Naive thymus-derived CD8-positive, alpha-beta T cell (primary cell): ENCODE measurements at regions not wholly inside any gene's neighbourhood (a gene's known extent, or its start where the extent isn't known, plus 50 kb on each side); places are given as distances from the start of the nearest gene placed in this dataset.
"Not testable (repeated sequence)": the region's sequence is repeated elsewhere in the genome, so short reads cannot be mapped to it uniquely, and the experiment has no call there.

Experiments used
- ATAC-seq, 2 donors: fragments of 150-1000 bp; cut with Tn5 transposase in 1 of 2; sonication (Bioruptor Pico), chemical (Tn5 transposase) in 1 of 2; 1 replicate in 1 of 2; 2 replicates in 1 of 2; pipeline ENCODE4 v1.10.0; 2021; ENCODE audit warnings: mild to moderate bottlenecking in 2 of 2, moderate library complexity in 2 of 2
- POLR2A ChIA-PET: fragments of 350-600 bp; sonication (Branson Sonifier 250); formaldehyde crosslinking; loops from one replicate; lab custom pipeline; 2021; ENCODE audit warnings: antibody characterized with exemption; lab: Charles Lee
- DNase-seq, 10 donors: peaks; one replicate each; pipeline versions ENCODE4 v3.0.0 to v3.0.0-alpha.2; 2020 to 2022
- H3K27ac Mint-ChIP-seq, 10 donors: one replicate each; pipeline ENCODE4 v1.8.0; 2020 to 2022; ENCODE audit warnings: mild to moderate bottlenecking in 10 of 10, mixed read lengths in 10 of 10, moderate library complexity in 4 of 10, inconsistent platforms in 1 of 10
- H3K27me3 Mint-ChIP-seq, 5 donors: one replicate each; pipeline ENCODE4 v1.8.0; 2021 to 2022; ENCODE audit warnings: mixed read lengths in 5 of 5
- H3K36me3 Mint-ChIP-seq, 3 donors: one replicate each; pipeline ENCODE4 v1.8.0; 2020 to 2022; ENCODE audit warnings: mixed read lengths in 3 of 3, mild to moderate bottlenecking in 2 of 3, inconsistent platforms in 1 of 3
- H3K4me1 Mint-ChIP-seq, 4 donors: one replicate each; pipeline ENCODE4 v1.8.0; 2021 to 2022; ENCODE audit warnings: mixed read lengths in 4 of 4
- H3K4me3 Mint-ChIP-seq, 10 donors: one replicate each; pipeline ENCODE4 v1.8.0; 2020 to 2022; ENCODE audit warnings: mild to moderate bottlenecking in 10 of 10, mixed read lengths in 10 of 10, moderate library complexity in 6 of 10, inconsistent platforms in 1 of 10
- H3K9me3 Mint-ChIP-seq, 9 donors: one replicate each; pipeline ENCODE4 v1.8.0; 2020 to 2022; ENCODE audit warnings: mixed read lengths in 9 of 9, mild to moderate bottlenecking in 3 of 9, inconsistent platforms in 1 of 9, moderate library complexity in 1 of 9

GRCh38 chr19:32084756-32085363 lies 260.6 kb upstream of the ZNF507 start:
- H3K4me3 Mint-ChIP-seq, DNase-seq, POLR2A ChIA-PET: not testable (repeated sequence)

DNA sequence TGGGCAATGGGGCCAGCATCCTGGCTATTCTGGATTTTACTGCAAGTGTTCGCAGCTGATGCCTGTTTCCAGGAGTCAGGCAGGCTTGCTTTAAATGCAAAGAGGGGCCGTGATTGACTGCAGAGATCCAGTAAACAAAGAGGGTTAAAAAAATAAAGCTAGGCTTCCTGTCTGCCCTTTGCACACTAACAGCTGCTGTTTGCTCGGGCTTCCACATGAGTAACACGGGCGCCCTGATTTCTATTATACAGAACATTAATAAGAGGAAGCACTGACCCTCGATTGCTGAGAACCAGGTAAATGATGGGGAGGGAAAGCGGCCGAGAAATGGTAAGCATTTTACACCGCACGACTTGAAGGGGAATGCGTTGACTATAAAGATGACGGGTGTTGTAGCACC lies 254.2 kb upstream of the ZNF507 start:
- POLR2A ChIA-PET, result no interaction called here
- H3K4me1 Mint-ChIP-seq, result no peaks in the 10 kb centered on the region
- H3K27ac Mint-ChIP-seq, result no peak overlapping the region
- ATAC-seq, result no peak
- H3K9me3 Mint-ChIP-seq, result peaks cover 0 to 9% (median 3%) of the 10 kb centered on the region in 9 donors
- no peak overlapping the region for H3K4me3 Mint-ChIP-seq
- peaks cover 3 to 28% (median 5%) of the 10 kb centered on the region in 5 donors for H3K27me3 Mint-ChIP-seq
- no peaks in the 10 kb centered on the region for H3K36me3 Mint-ChIP-seq
- DNase-seq, result no peak

More at GRCh38 chr19:32084756-32085363, 260.6 kb upstream of the ZNF507 start:
- Mint-ChIP-seq H3K9me3 (peaks cover 0 to 20% (median 4%) of the 10 kb centered on the region in 9 donors), H3K27me3 (peaks cover 2 to 21% (median 11%) of the 10 kb centered on the region in 5 donors)
- not testable (repeated sequence) for H3K4me1 Mint-ChIP-seq, H3K27ac Mint-ChIP-seq, H3K36me3 Mint-ChIP-seq, ATAC-seq

DNA sequence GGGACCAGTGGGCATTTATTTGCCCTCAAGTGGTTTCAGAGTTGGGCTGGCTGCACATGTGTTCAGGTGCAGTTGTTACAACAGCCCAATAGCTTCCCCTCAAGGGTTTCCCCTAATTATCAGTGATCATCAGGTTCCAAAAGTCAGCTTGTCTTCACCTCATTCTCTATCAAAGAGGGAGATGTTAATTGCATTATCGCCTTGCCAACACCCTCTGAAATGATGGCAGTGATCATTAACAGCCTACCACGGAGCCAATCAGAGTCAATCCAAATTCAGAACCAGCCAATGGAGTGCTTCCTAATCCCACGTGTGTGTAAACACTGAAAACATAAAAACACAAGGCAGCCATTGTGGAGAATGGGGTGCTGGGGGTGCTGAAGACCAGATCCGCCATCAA lies 248.4 kb upstream of the ZNF507 start:
- Mint-ChIP-seq H3K4me3 (no peak overlapping the region), H3K9me3 (peaks cover 0 to 11% (median 5%) of the 10 kb centered on the region in 9 donors), H3K4me1 (no peaks in the 10 kb centered on the region), H3K36me3 (no peaks in the 10 kb centered on the region), H3K27me3 (peaks cover 0 to 15% (median 6%) of the 10 kb centered on the region in 5 donors), H3K27ac (no peak overlapping the region)
- ATAC-seq, result no peak
- DNase-seq, result no peak
- POLR2A ChIA-PET, result no interaction called here

- Mint-ChIP-seq H3K4me1 (no peaks in the 10 kb centered on the region), H3K9me3 (peaks cover 0 to 11% (median 5%) of the 10 kb centered on the region in 9 donors), H3K27ac (no peak overlapping the region), H3K4me3 (no peak overlapping the region), H3K27me3 (peaks cover 0 to 21% (median 8%) of the 10 kb centered on the region in 5 donors), H3K36me3 (no peaks in the 10 kb centered on the region)
- POLR2A ChIA-PET, result no interaction called here
- no peak for DNase-seq
- ATAC-seq, result no peak
These were observed 247.8 kb upstream of the ZNF507 start for GRCh38 chr19:32097620-32098019.

DNA sequence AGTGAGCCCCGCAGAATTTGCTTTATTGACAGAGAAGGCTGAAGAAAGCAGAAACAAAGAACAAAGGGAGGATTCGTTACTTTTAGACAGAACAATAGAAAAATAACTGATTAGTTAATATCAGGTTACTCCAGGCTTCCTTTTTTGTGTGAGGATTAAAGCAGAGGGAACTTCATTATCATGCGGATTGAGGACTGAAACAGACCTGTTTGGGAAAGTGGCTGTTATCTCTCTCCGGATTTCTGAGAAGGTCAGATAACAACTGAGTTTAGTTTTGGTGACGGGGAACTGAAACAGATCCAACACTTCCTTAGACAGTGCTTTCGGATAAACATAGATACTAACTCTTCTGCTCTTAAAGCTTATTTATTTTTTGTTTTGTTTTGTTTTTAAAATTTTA lies 246.4 kb upstream of the ZNF507 start:
- no peak for ATAC-seq
- no peak for DNase-seq
- Mint-ChIP-seq H3K4me1 (no peaks in the 10 kb centered on the region), H3K9me3 (peaks cover 0 to 11% (median 5%) of the 10 kb centered on the region in 9 donors), H3K36me3 (no peaks in the 10 kb centered on the region), H3K27ac (no peak overlapping the region), H3K4me3 (no peak overlapping the region), H3K27me3 (peaks cover 5 to 24% (median 11%) of the 10 kb centered on the region in 5 donors)
- POLR2A ChIA-PET, result no interaction called here

GRCh38 chr19:32101206-32101605 lies 244.2 kb upstream of the ZNF507 start:
- H3K4me3 Mint-ChIP-seq, result no peak overlapping the region
- H3K4me1 Mint-ChIP-seq, result peaks cover 0 to 3% (median 1%) of the 10 kb centered on the region in 4 donors
- DNase-seq (no peak), ATAC-seq (no peak)
- no peak overlapping the region for H3K27ac Mint-ChIP-seq
- no peaks in the 10 kb centered on the region for H3K36me3 Mint-ChIP-seq
- peaks cover 9 to 34% (median 20%) of the 10 kb centered on the region in 5 donors for H3K27me3 Mint-ChIP-seq
- H3K9me3 Mint-ChIP-seq, result peaks cover 0 to 11% (median 5%) of the 10 kb centered on the region in 9 donors
- POLR2A ChIA-PET, result no interaction called here

DNA sequence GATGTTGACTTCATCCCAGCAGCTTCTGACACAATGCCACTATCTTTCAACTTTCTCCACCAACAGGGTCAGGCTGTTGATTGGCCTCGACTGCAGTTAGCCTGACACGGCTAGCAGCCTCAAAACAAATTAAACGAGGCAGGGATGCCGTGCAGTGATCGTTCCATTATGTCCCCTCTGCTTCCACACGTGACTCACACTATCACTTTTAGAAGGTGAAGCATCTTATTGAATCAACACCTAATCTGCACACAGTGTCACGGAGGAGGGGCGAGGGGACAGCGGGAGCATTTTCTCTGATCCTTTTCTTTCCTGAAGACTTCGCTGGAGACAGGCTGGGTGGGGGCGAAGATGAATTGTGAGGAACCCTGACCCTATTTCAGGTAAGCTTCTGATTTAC lies 241.9 kb upstream of the ZNF507 start:
- peaks cover 0 to 11% (median 5%) of the 10 kb centered on the region in 9 donors for H3K9me3 Mint-ChIP-seq

GRCh38 chr19:32104153-32104849 lies 241.1 kb upstream of the ZNF507 start:
- DNase-seq (no peak), ATAC-seq (no peak)
- Mint-ChIP-seq H3K9me3 (peaks cover 0 to 11% (median 4%) of the 10 kb centered on the region in 9 donors), H3K36me3 (no peaks in the 10 kb centered on the region), H3K4me1 (peaks cover 0 to 3% (median 1%) of the 10 kb centered on the region in 4 donors), H3K4me3 (no peak overlapping the region), H3K27me3 (peaks cover 9 to 52% (median 26%) of the 10 kb centered on the region in 5 donors), H3K27ac (no peak overlapping the region)
- POLR2A ChIA-PET, result no interaction called here

More for the DNA sequence above, 241.9 kb upstream of the ZNF507 start:
- ATAC-seq (no peak), DNase-seq (no peak)
- Mint-ChIP-seq H3K27ac (no peak overlapping the region), H3K4me1 (peaks cover 0 to 3% (median 1%) of the 10 kb centered on the region in 4 donors), H3K27me3 (peaks cover 9 to 49% (median 26%) of the 10 kb centered on the region in 5 donors), H3K4me3 (no peak overlapping the region), H3K36me3 (no peaks in the 10 kb centered on the region)
- POLR2A ChIA-PET, result no interaction called here

DNA sequence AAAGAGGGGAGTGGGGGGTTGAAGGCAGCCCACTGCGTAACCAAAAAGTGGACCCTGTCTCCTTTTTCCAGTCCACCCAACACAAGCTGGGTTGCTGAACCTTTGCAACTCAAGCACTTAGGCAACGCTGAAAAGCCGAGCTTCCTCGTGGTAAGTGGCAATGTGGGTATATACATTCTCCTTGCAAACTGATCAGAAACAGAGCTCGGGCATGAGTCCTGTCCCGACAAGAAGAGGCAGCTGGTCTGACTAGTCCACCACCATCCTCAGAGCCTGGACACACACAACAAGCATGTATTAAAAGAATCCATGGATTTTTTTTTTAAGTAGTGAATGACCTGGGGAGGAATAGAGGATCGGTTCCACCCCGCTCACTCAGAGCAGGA lies 240.6 kb upstream of the ZNF507 start:
- no peak overlapping the region for H3K4me3 Mint-ChIP-seq
- DNase-seq (no peak), ATAC-seq (no peak)
- POLR2A ChIA-PET, result no interaction called here
- H3K4me1 Mint-ChIP-seq, result peaks cover 0 to 3% (median 1%) of the 10 kb centered on the region in 4 donors
- peaks cover 0 to 11% (median 2%) of the 10 kb centered on the region in 9 donors for H3K9me3 Mint-ChIP-seq
- peaks cover 9 to 52% (median 26%) of the 10 kb centered on the region in 5 donors for H3K27me3 Mint-ChIP-seq
- H3K27ac Mint-ChIP-seq, result no peak overlapping the region
- H3K36me3 Mint-ChIP-seq, result no peaks in the 10 kb centered on the region

- H3K4me1 Mint-ChIP-seq, result peaks cover 0 to 3% (median 1%) of the 10 kb centered on the region in 4 donors
- H3K9me3 Mint-ChIP-seq, result peaks cover 0 to 5% (median 0%) of the 10 kb centered on the region in 9 donors
- peaks cover 9 to 56% (median 26%) of the 10 kb centered on the region in 5 donors for H3K27me3 Mint-ChIP-seq
- H3K36me3 Mint-ChIP-seq, result no peaks in the 10 kb centered on the region
- DNase-seq, result no peak
- POLR2A ChIA-PET, result no interaction called here
- no peak overlapping the region for H3K27ac Mint-ChIP-seq
- H3K4me3 Mint-ChIP-seq, result no peak overlapping the region
- no peak for ATAC-seq
These were observed 239.7 kb upstream of the ZNF507 start for GRCh38 chr19:32105527-32106310.

- Mint-ChIP-seq H3K27me3 (peaks cover 5 to 37% (median 17%) of the 10 kb centered on the region in 5 donors), H3K27ac (no peak overlapping the region), H3K4me3 (no peak overlapping the region), H3K4me1 (no peaks in the 10 kb centered on the region), H3K36me3 (peaks cover 0 to 15% (median 0%) of the 10 kb centered on the region in 3 donors), H3K9me3 (peaks cover 4 to 18% (median 11%) of the 10 kb centered on the region in 9 donors)
- POLR2A ChIA-PET, result no interaction called here
- ATAC-seq (no peak), DNase-seq (no peak)
These were observed 223.2 kb upstream of the ZNF507 start for GRCh38 chr19:32122258-32122657.

GRCh38 chr19:32123355-32123940 lies 222.0 kb upstream of the ZNF507 start:
- POLR2A ChIA-PET, result no interaction called here
- peaks cover 2 to 14% (median 6%) of the 10 kb centered on the region in 9 donors for H3K9me3 Mint-ChIP-seq
- H3K27ac Mint-ChIP-seq, result no peak overlapping the region
- H3K4me3 Mint-ChIP-seq, result no peak overlapping the region
- peaks cover 5 to 37% (median 19%) of the 10 kb centered on the region in 5 donors for H3K27me3 Mint-ChIP-seq
- ATAC-seq (no peak), DNase-seq (no peak)
- peaks cover 0 to 14% (median 0%) of the 10 kb centered on the region in 3 donors for H3K36me3 Mint-ChIP-seq
- H3K4me1 Mint-ChIP-seq, result no peaks in the 10 kb centered on the region
